K562 (cell line): ENCODE measurements at regions not wholly inside any gene's neighbourhood (a gene's known extent, or its start where the extent isn't known, plus 50 kb on each side); places are given as distances from the start of the nearest gene placed in this dataset.

Source experiments
- CCNT2 ChIP-seq: IDR thresholded peaks from 2 replicates; pipeline ENCODE4 v1.6.1; 2011; ENCODE audit warnings: borderline replicate concordance, low read depth, mild to moderate bottlenecking, moderate library complexity, mixed read lengths, low read length; ENCODE audit not compliant: insufficient read length; ENCODE audit errors: extremely low read depth
- CXXC5 ChIP-seq: fragments of 250-450 bp; sonication (Bioruptor Pico); IDR thresholded peaks from 2 replicates; pipeline ENCODE4 v1.8.0; 2022; ENCODE audit warnings: inconsistent platforms, mild to moderate bottlenecking, moderate library complexity
- E2F3 ChIP-seq: fragments of 250-450 bp; sonication (Bioruptor Pico); IDR thresholded peaks from 2 replicates; pipeline ENCODE4 v1.4.0; 2020; ENCODE audit warnings: mild to moderate bottlenecking
- HDAC8 ChIP-seq: fragments of 450-650 bp; IDR thresholded peaks from 2 replicates; pipeline ENCODE4 v1.6.1; 2016; ENCODE audit warnings: mild to moderate bottlenecking, missing genetic modification characterization, moderate library complexity, missing compliant biosample characterization
- NEUROD1 ChIP-seq: fragments of 150-350 bp; IDR thresholded peaks from 2 replicates; pipeline ENCODE4 v1.6.1; 2014; ENCODE audit warnings: borderline replicate concordance, low read length, low read depth; ENCODE audit not compliant: partially characterized antibody
- NRF1 ChIP-seq, 2 experiments: fragments of 450-650 bp; IDR thresholded peaks in 1 of 2; conservative IDR thresholded peaks in 1 of 2; 2 replicates each; pipeline ENCODE4 v1.6.1; 2014; ENCODE audit warnings: mild to moderate bottlenecking in 2 of 2
- POU5F1 ChIP-seq: fragments of 150-350 bp; IDR thresholded peaks from 2 replicates; pipeline ENCODE4 v1.6.1; 2014; ENCODE audit warnings: borderline replicate concordance, low read length, low read depth, mild to moderate bottlenecking; ENCODE audit not compliant: partially characterized antibody
- PREB ChIP-seq: sonication (generic); formaldehyde crosslinking; IDR thresholded peaks from 2 replicates; pipeline ENCODE4 v1.8.1; 2023; ENCODE audit warnings: mild to moderate bottlenecking, missing genetic modification reagents
- RBM34 ChIP-seq: fragments of 200-400 bp; formaldehyde crosslinking; IDR thresholded peaks from 2 replicates; pipeline ENCODE4 v1.6.1; 2018; ENCODE audit warnings: low read length, borderline replicate concordance; ENCODE audit not compliant: insufficient read depth
- SAP30 ChIP-seq: fragments of 200-600 bp; sonication (generic); IDR thresholded peaks from 2 replicates; pipeline ENCODE4 v1.6.1; 2012; ENCODE audit warnings: borderline replicate concordance, low read depth, mild to moderate bottlenecking, moderate library complexity, low read length, control low read depth, inconsistent platforms; ENCODE audit not compliant: insufficient read depth, poor library complexity, severe bottlenecking
- SMAD3 ChIP-seq: fragments of 450-650 bp; formaldehyde crosslinking; conservative IDR thresholded peaks from 2 replicates; pipeline ENCODE4 v1.4.0; 2020; ENCODE audit warnings: mild to moderate bottlenecking
- TARDBP ChIP-seq: fragments of 450-650 bp; IDR thresholded peaks from 2 replicates; pipeline ENCODE4 v1.6.1; 2016
- XRCC4 ChIP-seq: IDR thresholded peaks from one replicate; pipeline ENCODE4 v1.6.1; 2011; ENCODE audit not compliant: insufficient read depth, insufficient read length; ENCODE audit errors: extremely low read depth
- ZNF41 ChIP-seq: fragments of 250-450 bp; sonication (Bioruptor Pico); conservative IDR thresholded peaks from 2 replicates; pipeline ENCODE4 v1.4.0; 2020; ENCODE audit warnings: mild to moderate bottlenecking
- TF ChIP-seq, protein P1 (sequence below), 2 experiments: IDR thresholded peaks; 2 replicates each; pipeline ENCODE4 v1.6.1; 2011; ENCODE audit warnings: borderline replicate concordance in 1 of 2, control low read depth in 1 of 2, low read depth in 1 of 2, low read length in 1 of 2, mild to moderate bottlenecking in 1 of 2, mixed read lengths in 1 of 2, moderate library complexity in 1 of 2; ENCODE audit not compliant: insufficient read depth in 1 of 2, insufficient read length in 1 of 2, poor library complexity in 1 of 2, severe bottlenecking in 1 of 2; ENCODE audit errors: extremely low read depth in 1 of 2

DNA sequence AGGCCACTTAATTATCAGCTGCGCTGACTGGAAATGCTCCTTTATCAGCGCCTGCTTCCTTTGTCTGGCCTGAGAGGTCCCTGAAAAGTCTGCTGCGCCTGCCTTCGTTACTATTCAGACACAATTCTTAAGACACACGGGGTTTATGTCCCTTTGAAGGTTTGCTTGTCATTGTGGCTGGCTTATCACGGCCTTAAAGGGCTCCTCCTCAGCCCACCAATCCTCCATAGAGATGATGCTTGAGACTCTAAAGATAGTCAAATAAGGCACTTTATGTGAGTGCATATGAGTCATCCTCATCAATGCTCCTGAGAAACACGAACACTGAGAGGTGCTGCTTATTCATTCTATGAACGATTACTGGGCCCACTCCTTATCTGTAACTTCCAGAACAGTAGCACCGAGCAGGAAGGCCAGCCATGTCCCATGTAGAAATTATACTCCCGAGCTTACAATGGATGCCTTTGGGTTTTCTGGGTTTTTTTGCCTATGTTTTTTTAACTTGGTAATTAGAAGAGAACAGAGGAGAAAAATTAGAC is 1268.2 kb upstream of the TMEM132C start (continued):
- TF ChIP-seq NRF1 (conservative IDR thresholded peaks at IDR 0.05 in 1 of 2, IDR thresholded peaks at IDR 0.05 in 1 of 2): peak; percentile 74 to 78
- TF ChIP-seq CXXC5: peak; percentile 80
- no peak for TF ChIP-seq HDAC8 (tag)
- TF ChIP-seq, protein P1, sequence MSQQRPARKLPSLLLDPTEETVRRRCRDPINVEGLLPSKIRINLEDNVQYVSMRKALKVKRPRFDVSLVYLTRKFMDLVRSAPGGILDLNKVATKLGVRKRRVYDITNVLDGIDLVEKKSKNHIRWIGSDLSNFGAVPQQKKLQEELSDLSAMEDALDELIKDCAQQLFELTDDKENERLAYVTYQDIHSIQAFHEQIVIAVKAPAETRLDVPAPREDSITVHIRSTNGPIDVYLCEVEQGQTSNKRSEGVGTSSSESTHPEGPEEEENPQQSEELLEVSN (IDR thresholded peaks at IDR 0.05; ENCODE audit: borderline replicate concordance in 1 of 2, extremely low read depth in 1 of 2, insufficient read depth in 1 of 2, insufficient read length in 1 of 2, low read depth in 1 of 2, low read length in 1 of 2, poor library complexity in 1 of 2, severe bottlenecking in 1 of 2): peak in 1 of 2 experiments; percentile 31
- TF ChIP-seq E2F3 (CRISPR knock-in tag): no peak
- no peak for TF ChIP-seq POU5F1
- peak; percentile 69 for TF ChIP-seq CCNT2
- TF ChIP-seq NEUROD1: peak; percentile 67
- no peak for TF ChIP-seq RBM34
- TF ChIP-seq TARDBP: peak; percentile 83
- no peak for TF ChIP-seq PREB (CRISPR knock-in tag)
- TF ChIP-seq SMAD3 (CRISPR knock-in tag): 0 out of 2 replicates have a peak, but pooled peaks have one; percentile 24
- TF ChIP-seq SAP30: no peak
- TF ChIP-seq XRCC4: no peak
- no peak for TF ChIP-seq ZNF41
